HG03025 (cell line): ENCODE measurements at regions not wholly inside any gene's neighbourhood (a gene's known extent, or its start where the extent isn't known, plus 50 kb on each side); places are given as distances from the start of the nearest gene placed in this dataset.

Experiments
- ATAC-seq: cut with Tn5 transposase; IDR thresholded peaks from one replicate; pipeline ENCODE4 v1.9.1; 2021; ENCODE audit warnings: mild to moderate bottlenecking, moderate library complexity; ENCODE audit not compliant: unreplicated experiment, low FRiP score

DNA sequence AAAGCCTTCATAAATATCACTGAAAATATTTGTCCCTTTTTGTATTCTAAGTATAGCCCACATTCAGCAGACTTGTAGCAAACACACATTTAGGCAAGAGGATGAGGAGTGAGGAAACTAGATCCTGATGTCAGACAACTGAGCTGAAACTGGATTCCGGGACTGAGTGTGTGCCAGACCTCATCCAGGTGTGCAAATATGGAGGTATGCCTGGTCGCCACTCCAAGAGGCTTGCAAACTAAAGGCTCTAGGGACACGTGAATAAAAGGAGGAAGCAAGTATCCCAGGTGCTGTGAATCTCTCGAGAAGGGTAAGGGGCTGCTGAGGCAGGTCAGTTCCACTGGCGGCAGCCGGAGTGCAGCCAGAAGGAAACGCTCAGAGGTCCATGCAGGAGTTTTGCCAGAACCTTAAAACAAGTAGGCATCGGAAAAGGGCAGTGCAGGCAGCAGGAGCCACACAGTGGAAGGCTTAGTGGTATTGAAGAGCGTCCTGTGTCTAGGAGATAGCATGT lies 77.4 kb upstream of the ALDH1B1 start:
- ATAC-seq: no peak

DNA sequence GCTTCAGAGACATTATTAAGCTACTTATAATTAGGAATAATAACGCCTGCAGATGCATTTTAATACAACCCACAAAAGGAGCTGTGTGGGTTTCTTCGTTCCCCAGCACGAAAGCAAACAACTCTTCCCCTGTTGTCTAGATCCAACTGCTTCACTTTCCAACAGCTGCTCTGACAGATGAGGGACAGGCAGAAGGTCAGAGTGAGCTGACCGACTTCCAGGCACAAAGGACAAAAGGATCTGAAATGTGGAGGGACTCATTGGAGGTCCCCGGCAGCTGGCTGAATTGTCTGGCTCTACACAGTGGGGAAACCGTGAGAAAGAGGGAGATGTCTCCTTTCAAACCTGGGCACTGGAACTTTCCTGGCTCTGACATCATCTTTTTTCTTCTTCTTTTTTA lies 79.1 kb upstream of the ALDH1B1 start:
- ATAC-seq: no peak

DNA sequence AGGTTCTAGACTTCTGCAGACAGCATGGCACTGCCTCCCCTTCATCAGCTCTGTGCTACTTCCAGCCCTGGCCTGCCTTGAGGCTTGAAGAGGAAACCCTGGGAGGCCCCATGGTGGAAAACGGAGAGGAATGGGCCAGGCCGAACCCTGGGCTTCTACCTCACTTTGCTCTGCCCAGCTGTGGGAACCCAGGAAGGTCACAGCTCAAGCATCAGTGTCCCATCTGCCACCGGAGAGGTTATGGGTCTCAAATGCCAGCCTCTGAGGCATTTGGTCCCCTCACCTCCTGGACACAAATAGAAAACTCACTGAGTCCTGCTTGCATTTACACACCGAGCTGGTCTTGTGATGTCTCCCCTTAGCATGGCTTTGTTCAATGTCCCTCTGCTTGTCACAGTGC lies 80.1 kb upstream of the ALDH1B1 start:
- no peak for ATAC-seq

DNA sequence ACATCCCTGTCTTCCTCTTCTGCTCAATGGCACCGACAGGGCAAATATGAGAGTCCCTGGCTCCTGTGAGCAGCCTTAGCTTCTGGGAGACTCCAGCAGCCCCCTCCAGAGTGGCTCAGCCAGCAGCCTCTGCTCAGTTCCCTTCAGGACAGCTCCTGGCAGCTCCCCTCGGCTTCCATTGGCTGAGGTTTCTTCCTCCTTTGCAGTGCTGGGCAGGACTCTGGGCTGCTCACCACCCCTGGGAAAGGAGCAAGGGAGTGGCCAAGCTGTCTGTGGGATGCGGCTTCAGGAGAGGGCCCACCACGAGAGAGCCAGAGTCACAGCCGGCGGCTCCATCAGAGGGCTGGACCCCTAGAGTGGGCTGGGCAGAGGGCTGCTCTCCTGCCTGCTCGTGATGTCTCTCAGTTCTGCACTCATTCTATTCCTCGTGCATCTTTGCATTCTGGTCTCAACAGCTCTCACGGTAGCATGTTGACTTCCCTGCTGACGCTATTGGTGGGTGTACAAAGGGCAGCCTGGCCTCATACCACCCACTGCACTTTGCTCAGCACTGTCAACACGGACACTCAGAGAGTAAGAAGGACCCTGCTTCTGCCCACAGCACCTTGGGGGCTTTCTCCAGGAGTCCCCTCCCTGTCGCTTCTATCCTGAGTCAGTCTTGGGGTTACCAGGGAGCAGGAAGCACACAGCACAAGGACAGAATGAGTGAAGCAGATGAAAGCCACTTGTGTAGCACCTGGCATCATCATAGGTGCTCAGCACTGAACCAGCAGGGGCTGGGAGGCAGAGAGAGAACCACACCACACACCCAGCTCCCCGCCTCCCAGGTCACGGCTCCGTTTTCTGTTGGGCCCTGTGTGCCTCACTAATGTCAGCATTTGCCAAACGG lies 80.9 kb upstream of the ALDH1B1 start:
- no peak for ATAC-seq

DNA sequence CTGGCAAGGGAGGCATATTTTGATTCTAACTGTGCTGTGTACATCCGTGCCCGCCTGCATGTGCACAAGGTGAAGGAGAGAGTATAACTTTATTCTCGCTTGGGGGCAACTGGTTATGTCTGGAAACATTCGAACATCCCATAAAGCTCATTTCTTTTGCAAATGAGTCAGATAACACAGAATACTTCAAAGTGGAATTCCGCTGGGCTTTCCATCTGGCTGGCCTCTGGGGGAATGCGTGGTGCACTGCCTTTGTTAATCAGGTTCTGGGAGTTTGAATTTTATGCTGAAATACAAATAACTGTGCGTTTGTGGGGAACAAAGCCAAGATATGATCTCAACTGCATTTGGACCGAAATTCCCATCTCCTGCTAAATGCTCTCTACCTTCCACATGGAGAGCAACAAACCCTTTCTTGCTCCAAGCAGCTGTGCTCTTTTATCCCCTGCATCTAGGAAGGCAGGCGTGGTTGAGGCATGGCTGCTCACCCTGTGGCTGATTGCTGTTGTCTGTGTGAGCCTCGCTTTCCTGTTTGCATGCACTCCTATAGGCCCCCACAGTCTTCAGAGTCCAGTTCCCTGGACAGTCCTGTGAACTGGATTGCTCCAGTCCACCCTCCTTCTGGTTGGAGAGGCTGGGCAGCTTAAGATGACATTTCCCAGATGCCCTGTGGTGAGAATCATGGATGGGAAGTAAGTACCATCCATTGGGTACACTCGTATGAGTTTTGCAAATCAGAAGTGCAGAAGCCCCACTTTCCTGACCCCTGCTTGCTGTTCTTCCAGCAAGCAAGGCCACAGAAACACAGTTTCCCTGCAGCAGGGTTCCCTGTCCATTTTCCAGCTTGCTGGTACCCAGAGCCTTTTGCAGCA lies 82.9 kb upstream of the ALDH1B1 start:
- no peak for ATAC-seq

DNA sequence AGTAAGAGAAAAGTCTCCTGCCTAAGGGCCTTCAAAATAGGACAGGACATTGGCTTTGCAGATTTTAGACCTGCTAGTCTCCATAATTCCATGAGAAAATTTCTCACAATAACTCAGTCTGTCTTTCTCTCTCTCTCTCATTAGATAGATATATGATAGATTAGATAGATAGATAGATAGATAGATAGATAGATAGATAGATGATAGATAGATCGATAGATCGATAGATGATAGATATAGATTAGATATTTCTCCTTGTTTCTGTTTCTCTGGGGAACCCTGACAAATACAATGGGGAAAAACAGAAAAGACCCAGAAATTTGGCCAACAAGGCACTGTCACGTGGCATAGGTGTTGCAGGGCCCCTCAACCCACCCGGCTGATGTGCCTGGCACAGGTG lies 84.4 kb upstream of the ALDH1B1 start:
- ATAC-seq: no peak

DNA sequence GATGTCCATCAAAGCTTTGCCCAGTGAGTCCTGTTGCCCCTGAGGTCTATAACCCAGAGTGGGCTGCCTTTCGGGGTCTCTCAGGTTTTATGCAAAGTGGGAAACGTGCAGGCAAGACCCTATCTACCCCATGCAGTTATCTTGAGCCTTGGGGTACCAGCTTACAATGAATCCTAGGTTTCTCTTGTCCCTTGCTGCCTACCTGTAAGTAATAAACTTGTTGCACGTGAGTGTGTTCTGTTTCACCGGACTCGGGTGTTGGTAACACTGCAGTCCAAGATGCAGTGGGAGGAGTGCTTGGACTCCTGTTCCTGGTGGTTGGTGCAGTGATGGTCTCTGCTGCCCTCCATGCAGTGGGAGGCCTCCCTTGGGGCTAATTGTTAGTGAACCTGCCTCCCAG lies 85.6 kb upstream of the ALDH1B1 start:
- ATAC-seq: no peak

DNA sequence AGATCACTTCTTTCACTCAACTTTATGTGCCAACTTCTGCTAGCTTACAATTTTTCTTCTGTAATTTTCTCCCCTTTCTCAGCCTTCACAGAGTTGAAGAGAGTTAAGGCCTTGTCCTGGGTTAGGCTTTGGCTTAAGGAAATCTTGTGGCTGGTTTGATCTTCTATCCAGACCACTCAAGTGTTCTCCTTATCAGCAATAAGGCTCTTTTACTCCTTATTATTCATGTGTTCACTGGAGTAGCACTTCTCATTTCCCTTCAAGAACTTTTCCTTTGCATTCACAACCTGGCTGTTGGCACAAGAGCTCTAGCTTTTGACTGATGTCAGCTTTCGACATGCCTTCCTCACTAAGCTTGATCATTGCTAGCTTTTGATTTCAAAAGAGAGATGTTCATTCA lies 86.9 kb upstream of the ALDH1B1 start:
- ATAC-seq: no peak

DNA sequence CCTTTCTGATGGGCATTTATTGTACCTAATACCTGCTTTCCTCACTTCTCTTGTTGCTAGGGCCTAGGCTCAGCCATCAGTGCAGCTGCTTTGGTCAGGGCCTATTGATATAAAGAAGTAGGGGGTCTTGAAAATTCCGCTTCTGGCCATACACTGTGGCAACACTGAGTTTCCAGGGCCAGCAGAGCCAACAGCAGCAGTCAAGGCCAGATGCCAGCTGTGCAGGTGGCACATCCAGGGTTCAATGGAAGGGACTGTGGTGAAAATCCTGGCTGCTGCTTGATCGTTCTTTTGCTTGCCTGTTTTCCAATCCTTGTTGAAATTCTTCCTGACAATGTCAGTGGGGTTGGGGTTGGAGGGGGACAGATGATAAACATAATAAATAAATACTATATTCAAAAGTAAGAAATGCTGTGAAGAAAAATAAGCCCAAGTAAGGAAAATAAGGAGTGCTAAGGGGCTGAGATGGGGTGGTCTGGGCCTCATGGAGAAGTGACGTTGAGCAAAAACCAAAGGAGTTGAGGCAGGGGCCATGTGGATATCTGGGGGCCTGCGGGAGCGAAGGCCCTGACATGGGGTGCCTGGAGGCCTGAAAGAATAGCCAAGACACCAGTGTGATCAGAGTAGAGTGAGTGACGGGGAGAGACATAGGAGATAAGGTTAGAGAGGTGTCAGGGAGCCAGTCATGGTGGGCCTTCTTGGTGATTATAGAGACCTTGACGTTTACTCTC lies 91.0 kb upstream of the ALDH1B1 start:
- no peak for ATAC-seq

DNA sequence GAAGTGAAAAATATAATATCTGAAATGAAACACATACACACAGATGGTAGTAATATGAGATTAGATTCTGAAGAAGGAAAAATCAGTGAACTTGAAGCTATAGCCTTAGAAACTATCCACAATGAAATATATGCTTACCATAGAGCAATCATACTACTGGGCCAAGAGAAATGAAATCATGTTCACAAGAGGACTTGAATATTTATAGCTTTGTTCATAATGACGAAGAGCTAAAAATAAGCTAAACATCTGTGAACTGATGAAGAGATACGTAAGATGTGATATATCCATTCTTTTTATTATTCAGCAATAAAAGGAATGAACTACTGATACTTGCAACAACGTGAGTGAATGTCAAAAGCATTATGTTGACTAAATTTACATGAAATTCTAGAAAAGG lies 92.6 kb upstream of the ALDH1B1 start:
- ATAC-seq: no peak

DNA sequence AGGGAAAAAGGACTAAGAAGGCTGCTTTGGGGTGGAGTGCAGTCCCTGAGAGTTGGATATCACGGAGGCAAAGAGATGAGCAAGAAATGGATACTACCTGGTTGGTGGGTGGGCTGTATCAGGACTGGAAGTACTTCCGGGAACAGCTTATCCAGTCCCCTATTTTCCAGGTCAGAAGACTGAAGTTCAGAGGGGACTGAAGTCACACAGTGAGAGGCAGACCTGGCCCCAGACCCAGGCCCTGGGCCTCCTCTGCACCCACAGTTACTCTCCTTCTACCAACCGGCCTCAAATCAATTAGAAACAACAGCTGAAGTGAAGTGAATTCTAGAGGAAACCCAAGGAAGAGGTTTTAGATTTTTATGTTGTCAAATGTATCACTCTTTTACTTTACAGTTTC lies 93.6 kb upstream of the ALDH1B1 start:
- no peak for ATAC-seq

DNA sequence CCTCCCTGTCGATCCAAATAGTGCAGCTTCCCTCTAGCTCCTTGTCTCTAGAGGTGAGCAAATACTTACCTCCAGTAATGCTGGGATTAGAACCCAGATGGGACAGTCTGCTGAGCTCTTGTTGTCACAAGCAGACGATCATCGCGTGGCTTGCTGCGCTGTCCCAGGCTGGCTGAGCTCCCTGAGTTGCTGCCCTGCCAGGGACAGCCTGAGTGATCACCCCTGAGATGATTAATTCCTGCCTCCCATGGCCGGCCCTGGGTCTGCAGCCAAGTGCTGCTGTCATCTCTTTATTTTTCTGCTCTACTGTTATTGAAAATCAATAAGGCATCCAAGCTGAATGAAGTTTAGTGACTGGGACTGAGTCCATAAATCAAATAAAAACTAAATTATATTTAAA lies 94.0 kb upstream of the ALDH1B1 start:
- ATAC-seq: no peak

DNA sequence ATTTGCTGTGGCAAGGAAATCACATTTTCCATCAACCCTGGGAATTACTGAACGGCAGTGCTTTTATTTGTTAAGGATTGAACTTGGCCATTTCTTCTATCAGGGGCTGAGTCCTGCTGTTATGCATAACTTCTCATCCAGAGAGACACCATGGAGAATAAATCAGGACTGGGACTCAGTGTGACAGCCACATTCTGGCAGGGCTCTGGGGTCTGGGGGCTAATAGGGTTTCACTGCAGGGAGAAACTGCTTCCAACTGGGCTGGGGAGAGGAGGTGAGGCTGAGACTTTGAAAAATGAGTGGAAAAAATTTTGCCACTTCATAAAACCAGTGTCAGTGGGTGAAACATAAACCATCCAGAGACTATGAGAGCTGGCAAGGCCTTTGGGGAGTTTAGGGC lies 95.7 kb upstream of the ALDH1B1 start:
- no peak for ATAC-seq

DNA sequence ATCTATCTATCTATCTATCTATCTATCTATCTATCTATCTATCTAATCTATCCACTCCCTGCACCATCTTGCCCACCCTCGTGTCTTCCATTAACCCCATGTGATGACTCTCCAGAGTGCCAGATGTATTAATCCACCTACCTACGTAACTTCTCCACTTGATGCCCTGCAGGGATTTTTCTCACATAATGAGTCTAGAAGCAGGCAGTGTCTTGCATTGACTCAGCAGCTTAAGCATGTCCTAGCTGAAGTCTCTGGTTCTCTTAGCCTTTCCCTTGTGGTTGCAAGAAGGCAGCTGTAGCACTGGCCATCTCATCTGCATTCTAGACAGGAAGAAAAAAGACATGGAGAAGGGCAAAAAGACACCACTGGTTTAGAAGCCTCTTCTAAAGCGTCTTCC lies 96.7 kb upstream of the ALDH1B1 start:
- no peak for ATAC-seq

DNA sequence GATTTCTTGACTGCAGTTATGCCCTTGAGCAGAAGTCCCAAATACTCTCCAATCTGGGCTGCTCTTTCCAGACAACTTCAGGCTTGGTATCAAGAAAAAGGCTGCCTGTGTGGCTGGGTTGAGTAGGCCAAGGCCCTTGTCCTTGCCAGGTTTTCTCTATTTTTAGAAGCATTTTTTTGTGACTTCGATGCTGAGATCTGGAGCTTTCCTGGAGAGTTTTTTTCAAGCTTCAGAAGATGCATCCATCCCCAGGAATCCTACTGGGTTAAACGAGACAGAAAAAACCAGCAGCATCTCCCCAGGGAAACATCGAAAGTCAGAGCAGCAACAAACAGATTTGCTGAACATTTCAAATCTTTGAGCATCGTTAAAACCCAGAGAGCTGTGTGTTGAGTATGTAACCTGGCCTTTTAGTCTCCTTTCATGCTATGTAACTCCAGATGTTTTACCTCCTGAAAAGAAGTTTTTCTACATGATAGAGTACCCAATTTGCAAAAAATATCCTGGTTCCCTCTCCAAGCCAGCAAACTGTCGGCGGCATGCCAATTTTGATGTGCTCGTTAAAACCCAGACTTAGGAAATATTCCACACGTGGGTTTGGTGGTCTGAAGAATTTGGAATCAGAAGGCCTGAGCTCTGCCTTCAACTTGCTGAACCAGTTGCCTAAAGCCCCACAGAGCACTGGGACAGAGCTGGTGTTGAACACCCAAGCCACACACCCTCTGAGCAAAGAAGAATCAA lies 98.1 kb upstream of the ALDH1B1 start:
- ATAC-seq: no peak

DNA sequence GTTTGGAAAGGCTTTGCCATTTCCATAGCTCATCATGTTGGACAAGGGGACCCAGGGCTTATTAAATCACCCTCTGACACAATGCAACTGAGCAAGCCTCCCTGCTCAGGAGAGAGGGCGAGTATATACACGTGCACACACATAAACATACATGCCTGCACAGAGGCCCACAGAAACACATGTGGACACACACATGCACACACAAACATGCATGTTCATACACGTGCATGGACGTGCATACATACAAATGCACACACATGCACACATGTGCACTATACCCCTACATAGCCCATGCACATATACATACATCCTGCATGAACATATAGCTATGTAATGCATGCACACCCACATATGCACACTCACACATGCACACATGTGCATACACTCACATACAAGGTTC lies 99.5 kb upstream of the ALDH1B1 start:
- no peak for ATAC-seq

DNA sequence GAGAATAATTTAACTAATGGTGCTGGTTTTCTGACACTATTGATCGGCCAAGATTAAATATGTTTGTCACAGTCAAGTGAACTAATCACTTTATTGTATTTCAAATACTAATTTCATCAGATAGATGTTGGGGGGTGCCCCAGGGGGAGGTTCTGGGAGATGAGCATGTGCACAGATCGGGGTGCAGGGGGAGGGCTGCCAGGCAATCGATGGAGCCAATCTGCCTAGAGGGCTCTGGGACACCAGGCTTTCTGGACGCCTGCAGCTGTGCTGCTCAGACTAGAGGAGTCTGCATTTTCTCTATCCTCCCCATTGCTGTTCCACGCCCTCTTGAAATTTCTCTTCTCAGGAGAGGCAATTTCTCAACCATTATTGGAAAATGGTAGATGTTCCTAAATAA lies 100.0 kb upstream of the ALDH1B1 start:
- no peak for ATAC-seq

DNA sequence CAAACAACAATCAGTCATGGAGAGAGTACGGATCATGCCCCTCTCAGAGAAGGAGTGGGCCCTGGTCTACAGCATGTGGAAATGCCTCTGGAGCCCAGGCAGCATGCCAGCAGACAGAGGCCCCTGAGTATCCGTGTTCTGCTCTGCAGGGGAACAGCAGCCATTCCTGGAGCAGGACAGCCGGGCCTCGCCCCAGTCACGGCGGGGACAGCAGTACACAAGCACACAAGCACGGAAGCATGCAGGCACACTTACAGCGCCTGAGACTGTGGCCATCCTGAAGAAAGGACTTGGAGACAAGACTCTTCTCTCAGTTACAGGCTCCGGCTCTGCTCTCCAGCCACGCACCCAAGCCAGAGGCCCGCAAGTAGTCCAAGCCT lies 102.6 kb upstream of the ALDH1B1 start:
- no peak for ATAC-seq

DNA sequence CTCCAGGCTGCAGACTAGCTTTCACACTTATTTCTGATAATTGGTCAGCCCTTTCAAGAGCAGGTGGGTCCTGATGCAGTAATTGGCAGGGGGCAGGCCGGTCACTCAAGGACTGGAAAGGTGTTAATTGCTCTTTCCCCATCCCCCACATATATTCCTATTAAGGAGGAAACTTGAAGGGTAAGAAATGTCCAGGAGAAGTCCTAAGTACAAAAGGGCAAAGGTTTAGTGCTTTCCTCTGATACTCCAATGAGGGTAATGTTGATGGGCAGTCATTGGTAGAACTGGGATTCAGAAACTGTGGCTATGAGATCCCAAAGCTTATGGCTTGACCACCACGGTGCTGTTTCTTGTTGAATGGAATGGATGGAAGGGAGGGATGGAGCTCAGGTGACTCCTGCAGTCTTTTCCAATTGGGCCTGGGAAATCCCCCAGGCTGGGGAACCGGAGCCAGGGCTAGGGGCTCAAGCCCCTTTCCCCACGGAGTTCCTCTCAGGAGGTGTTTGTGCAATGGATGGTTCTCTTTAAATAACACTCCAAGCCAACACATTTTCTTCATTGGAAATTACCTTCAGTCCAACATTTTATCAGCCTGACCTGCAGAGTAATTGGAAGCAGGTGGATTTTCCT lies 103.2 kb upstream of the ALDH1B1 start:
- ATAC-seq: no peak

DNA sequence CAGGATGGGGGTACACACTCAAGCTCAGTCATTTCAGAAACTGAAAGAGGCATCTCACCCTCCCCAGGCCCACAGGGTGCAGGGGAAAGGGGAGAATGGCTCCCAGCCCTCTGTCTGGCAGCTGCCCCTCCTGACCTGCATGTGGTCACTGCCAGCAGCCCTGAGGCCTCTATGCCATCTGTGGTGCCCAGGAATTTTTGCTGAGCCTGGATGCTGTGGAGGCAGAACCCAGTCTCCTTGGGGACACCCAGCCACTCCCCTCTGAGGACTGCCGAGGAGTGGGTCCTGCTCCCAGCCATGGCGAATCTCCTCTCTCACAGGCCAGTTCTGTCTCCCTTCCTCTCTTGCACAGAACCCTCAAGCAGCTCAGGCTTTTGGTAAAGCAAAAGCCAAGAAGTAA lies 104.0 kb upstream of the ALDH1B1 start:
- no peak for ATAC-seq
